Nephron progenitor cell (in vitro differentiated cells): ENCODE measurements at regions not wholly inside any gene's neighbourhood (a gene's known extent, or its start where the extent isn't known, plus 50 kb on each side); places are given as distances from the start of the nearest gene placed in this dataset.

ENCODE experiments used
- DNase-seq: peaks from one replicate; pipeline ENCODE4 v3.0.0; 2021
- H3K27ac Mint-ChIP-seq: 2 replicates; pipeline ENCODE4 v1.8.0; 2021; ENCODE audit warnings: mild to moderate bottlenecking, moderate library complexity, mixed read lengths
- H3K27me3 Mint-ChIP-seq: 2 replicates; pipeline ENCODE4 v1.8.0; 2021; ENCODE audit warnings: mild to moderate bottlenecking, low read depth, mixed read lengths; ENCODE audit not compliant: poor library complexity
- H3K36me3 Mint-ChIP-seq: 2 replicates; pipeline ENCODE4 v1.8.0; 2021; ENCODE audit warnings: low read depth, mixed read lengths
- H3K4me1 Mint-ChIP-seq: 2 replicates; pipeline ENCODE4 v1.8.0; 2021; ENCODE audit warnings: mixed read lengths
- H3K4me3 Mint-ChIP-seq: 2 replicates; pipeline ENCODE4 v1.8.0; 2021; ENCODE audit warnings: mild to moderate bottlenecking, moderate library complexity, mixed read lengths
- H3K9me3 Mint-ChIP-seq: 2 replicates; pipeline ENCODE4 v1.8.0; 2021; ENCODE audit warnings: mild to moderate bottlenecking, moderate library complexity, mixed read lengths
- CTCF ChIP-seq: fragments of 200-600 bp; sonication (generic); IDR thresholded peaks from 2 replicates; pipeline ENCODE4 v1.5.0; 2021; ENCODE audit warnings: antibody characterized with exemption

GRCh38 chr4:135015771-135016170, 814.2 kb upstream of the PABPC4L start:
- Mint-ChIP-seq H3K4me1 (no peaks in the 10 kb centered on the region), H3K27ac (no peak overlapping the region), H3K4me3 (no peak overlapping the region), H3K27me3 (peaks cover 5% of the 10 kb centered on the region), H3K9me3 (peaks cover 12% of the 10 kb centered on the region), H3K36me3 (no peaks in the 10 kb centered on the region)
- DNase-seq = no peak
- TF ChIP-seq CTCF = no peak

- no peak overlapping the region for H3K27ac Mint-ChIP-seq
- no peaks in the 10 kb centered on the region for H3K4me1 Mint-ChIP-seq
- no peaks in the 10 kb centered on the region for H3K9me3 Mint-ChIP-seq
- no peaks in the 10 kb centered on the region for H3K27me3 Mint-ChIP-seq
- no peak for TF ChIP-seq CTCF
- DNase-seq = no peak
- H3K4me3 Mint-ChIP-seq = no peak overlapping the region
- no peaks in the 10 kb centered on the region for H3K36me3 Mint-ChIP-seq
These were observed 805.8 kb upstream of the PABPC4L start for GRCh38 chr4:135007400-135007799.

- TF ChIP-seq CTCF = no peak
- H3K9me3 Mint-ChIP-seq = no peaks in the 10 kb centered on the region
- H3K36me3 Mint-ChIP-seq = no peaks in the 10 kb centered on the region
- no peaks in the 10 kb centered on the region for H3K4me1 Mint-ChIP-seq
- H3K27ac Mint-ChIP-seq = no peak overlapping the region
- no peaks in the 10 kb centered on the region for H3K27me3 Mint-ChIP-seq
- H3K4me3 Mint-ChIP-seq = no peak overlapping the region
- DNase-seq = no peak
These were observed 797.6 kb upstream of the PABPC4L start for GRCh38 chr4:134999169-134999568.

GRCh38 chr4:134961963-134962362, 760.4 kb upstream of the PABPC4L start:
- no peak for DNase-seq
- no peak overlapping the region for H3K4me3 Mint-ChIP-seq
- H3K9me3 Mint-ChIP-seq = no peaks in the 10 kb centered on the region
- H3K4me1 Mint-ChIP-seq = no peaks in the 10 kb centered on the region
- H3K36me3 Mint-ChIP-seq = no peaks in the 10 kb centered on the region
- H3K27me3 Mint-ChIP-seq = no peaks in the 10 kb centered on the region
- no peak overlapping the region for H3K27ac Mint-ChIP-seq
- TF ChIP-seq CTCF = no peak

GRCh38 chr4:134958862-134959261, 757.3 kb upstream of the PABPC4L start:
- no peak for TF ChIP-seq CTCF
- H3K9me3 Mint-ChIP-seq = no peaks in the 10 kb centered on the region
- H3K4me3 Mint-ChIP-seq = no peak overlapping the region
- H3K27me3 Mint-ChIP-seq = no peaks in the 10 kb centered on the region
- no peak overlapping the region for H3K27ac Mint-ChIP-seq
- no peaks in the 10 kb centered on the region for H3K36me3 Mint-ChIP-seq
- DNase-seq = no peak
- no peaks in the 10 kb centered on the region for H3K4me1 Mint-ChIP-seq

GRCh38 chr4:134955059-134955458, 753.5 kb upstream of the PABPC4L start:
- Mint-ChIP-seq H3K27ac (no peak overlapping the region), H3K9me3 (no peaks in the 10 kb centered on the region), H3K27me3 (no peaks in the 10 kb centered on the region), H3K36me3 (no peaks in the 10 kb centered on the region), H3K4me1 (no peaks in the 10 kb centered on the region), H3K4me3 (no peak overlapping the region)
- DNase-seq = no peak
- no peak for TF ChIP-seq CTCF
